Mammary epithelial cell (primary cell): ENCODE measurements at regions not wholly inside any gene's neighbourhood (a gene's known extent, or its start where the extent isn't known, plus 50 kb on each side); places are given as distances from the start of the nearest gene placed in this dataset.

Source experiments
- EZH2 ChIP-seq: IDR thresholded peaks from 2 replicates; pipeline ENCODE4 v1.6.1; 2012; ENCODE audit warnings: low read length, inconsistent platforms, borderline replicate concordance
- TF ChIP-seq, protein P1 (sequence below), 2 donors: IDR thresholded peaks in 1 of 2; conservative IDR thresholded peaks in 1 of 2; 2 replicates each; pipeline ENCODE4 v1.5.1; 2011 to 2012; ENCODE audit warnings: inconsistent platforms in 2 of 2, low read length in 2 of 2, mild to moderate bottlenecking in 2 of 2, control low read depth in 1 of 2, low read depth in 1 of 2; ENCODE audit not compliant: insufficient read depth in 1 of 2; ENCODE audit errors: extremely low read depth in 1 of 2

DNA sequence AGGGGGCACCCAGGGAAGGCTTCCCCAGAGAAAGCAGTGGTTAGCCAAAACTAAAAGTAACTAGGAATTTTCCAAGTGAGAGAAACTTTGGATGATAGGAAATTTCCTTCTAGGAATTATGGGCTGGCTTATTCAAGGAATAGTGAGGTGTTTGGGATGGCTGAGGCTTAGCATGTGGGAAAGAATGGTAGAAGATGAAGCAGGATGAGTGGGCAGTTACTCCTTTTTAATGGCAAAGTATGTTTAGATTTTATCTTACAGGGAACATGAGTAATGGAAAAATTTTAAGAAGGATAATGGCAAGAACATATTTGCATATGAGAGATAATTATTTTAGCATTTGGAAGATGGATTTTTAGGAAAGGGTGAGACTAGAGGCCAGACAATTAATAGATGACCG, 197.6 kb downstream of the SLC38A4 start:
- TF ChIP-seq, protein P1, sequence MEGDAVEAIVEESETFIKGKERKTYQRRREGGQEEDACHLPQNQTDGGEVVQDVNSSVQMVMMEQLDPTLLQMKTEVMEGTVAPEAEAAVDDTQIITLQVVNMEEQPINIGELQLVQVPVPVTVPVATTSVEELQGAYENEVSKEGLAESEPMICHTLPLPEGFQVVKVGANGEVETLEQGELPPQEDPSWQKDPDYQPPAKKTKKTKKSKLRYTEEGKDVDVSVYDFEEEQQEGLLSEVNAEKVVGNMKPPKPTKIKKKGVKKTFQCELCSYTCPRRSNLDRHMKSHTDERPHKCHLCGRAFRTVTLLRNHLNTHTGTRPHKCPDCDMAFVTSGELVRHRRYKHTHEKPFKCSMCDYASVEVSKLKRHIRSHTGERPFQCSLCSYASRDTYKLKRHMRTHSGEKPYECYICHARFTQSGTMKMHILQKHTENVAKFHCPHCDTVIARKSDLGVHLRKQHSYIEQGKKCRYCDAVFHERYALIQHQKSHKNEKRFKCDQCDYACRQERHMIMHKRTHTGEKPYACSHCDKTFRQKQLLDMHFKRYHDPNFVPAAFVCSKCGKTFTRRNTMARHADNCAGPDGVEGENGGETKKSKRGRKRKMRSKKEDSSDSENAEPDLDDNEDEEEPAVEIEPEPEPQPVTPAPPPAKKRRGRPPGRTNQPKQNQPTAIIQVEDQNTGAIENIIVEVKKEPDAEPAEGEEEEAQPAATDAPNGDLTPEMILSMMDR (conservative IDR thresholded peaks at IDR 0.05 in 1 of 2, IDR thresholded peaks at IDR 0.05 in 1 of 2; ENCODE audit: extremely low read depth in 1 of 2, insufficient read depth in 1 of 2, low read depth in 1 of 2, low read length in 2 of 2) = no peak
- no peak for TF ChIP-seq EZH2
